ENCODE measurements at regions not wholly inside any gene's neighbourhood (a gene's known extent, or its start where the extent isn't known, plus 50 kb on each side); places are given as distances from the start of the nearest gene placed in this dataset.

- Histone ChIP-seq H3K4me1 (ENCODE audit: insufficient read depth, low read length) (no peaks in the 10 kb centered on the region), H2AFZ (ENCODE audit: low read depth, low read length) (no peak overlapping the region), H3K36me3 (ENCODE audit: insufficient read depth, low read length) (no peaks in the 10 kb centered on the region), H3K27me3 (ENCODE audit: insufficient read depth, low read length) (no peaks in the 10 kb centered on the region), H3K4me2 (ENCODE audit: low read length) (no peak overlapping the region), H3K4me3 (ENCODE audit: insufficient read depth, low read depth, low read length) (no peak overlapping the region), H3K9ac (ENCODE audit: low read length) (no peak overlapping the region), H3K27ac (ENCODE audit: low read depth, low read length) (no peak overlapping the region), H4K20me1 (ENCODE audit: insufficient read depth, low read length) (no peaks in the 10 kb centered on the region), H3K9me3 (ENCODE audit: insufficient read depth, low read depth, low read length) (no peaks in the 10 kb centered on the region), H3K79me2 (ENCODE audit: insufficient read depth, low read length) (no peaks in the 10 kb centered on the region)
- H3K9me3 Mint-ChIP-seq (ENCODE audit: unreplicated experiment), result no peaks in the 10 kb centered on the region
- peaks cover 24% of the 10 kb centered on the region for H3K27me3 Mint-ChIP-seq (ENCODE audit: low read depth, unreplicated experiment)
- H3K4me1 Mint-ChIP-seq (ENCODE audit: low read depth, unreplicated experiment), result peaks cover 3% of the 10 kb centered on the region
- DNase-seq (ENCODE audit: low read depth) (no peak), FAIRE-seq (no peak)
- no peak overlapping the region for H3K27ac Mint-ChIP-seq (ENCODE audit: unreplicated experiment)
- TF ChIP-seq EZH2 (IDR thresholded peaks at IDR 0.05; ENCODE audit: insufficient read depth, low read length), result no peak
- TF ChIP-seq, protein P1, sequence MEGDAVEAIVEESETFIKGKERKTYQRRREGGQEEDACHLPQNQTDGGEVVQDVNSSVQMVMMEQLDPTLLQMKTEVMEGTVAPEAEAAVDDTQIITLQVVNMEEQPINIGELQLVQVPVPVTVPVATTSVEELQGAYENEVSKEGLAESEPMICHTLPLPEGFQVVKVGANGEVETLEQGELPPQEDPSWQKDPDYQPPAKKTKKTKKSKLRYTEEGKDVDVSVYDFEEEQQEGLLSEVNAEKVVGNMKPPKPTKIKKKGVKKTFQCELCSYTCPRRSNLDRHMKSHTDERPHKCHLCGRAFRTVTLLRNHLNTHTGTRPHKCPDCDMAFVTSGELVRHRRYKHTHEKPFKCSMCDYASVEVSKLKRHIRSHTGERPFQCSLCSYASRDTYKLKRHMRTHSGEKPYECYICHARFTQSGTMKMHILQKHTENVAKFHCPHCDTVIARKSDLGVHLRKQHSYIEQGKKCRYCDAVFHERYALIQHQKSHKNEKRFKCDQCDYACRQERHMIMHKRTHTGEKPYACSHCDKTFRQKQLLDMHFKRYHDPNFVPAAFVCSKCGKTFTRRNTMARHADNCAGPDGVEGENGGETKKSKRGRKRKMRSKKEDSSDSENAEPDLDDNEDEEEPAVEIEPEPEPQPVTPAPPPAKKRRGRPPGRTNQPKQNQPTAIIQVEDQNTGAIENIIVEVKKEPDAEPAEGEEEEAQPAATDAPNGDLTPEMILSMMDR (IDR thresholded peaks at IDR 0.05; ENCODE audit: insufficient read depth, low read depth, low read length), result no peak
- H3K4me3 Mint-ChIP-seq (ENCODE audit: unreplicated experiment), result no peak overlapping the region
- H3K36me3 Mint-ChIP-seq (ENCODE audit: low read depth, unreplicated experiment), result no peaks in the 10 kb centered on the region
Measured at GRCh38 chr1:10906866-10907519, 105.5 kb upstream of the TARDBP start.

GRCh38 chr1:10908266-10908665 lies 104.2 kb upstream of the TARDBP start:
- no peaks in the 10 kb centered on the region for H4K20me1 ChIP-seq (ENCODE audit: insufficient read depth, low read length)
- no peak overlapping the region for H3K4me2 ChIP-seq (ENCODE audit: low read length)
- Mint-ChIP-seq H3K4me3 (ENCODE audit: unreplicated experiment) (no peak overlapping the region), H3K4me1 (ENCODE audit: low read depth, unreplicated experiment) (peaks cover 3% of the 10 kb centered on the region), H3K27ac (ENCODE audit: unreplicated experiment) (no peak overlapping the region), H3K36me3 (ENCODE audit: low read depth, unreplicated experiment) (no peaks in the 10 kb centered on the region), H3K27me3 (ENCODE audit: low read depth, unreplicated experiment) (peaks cover 33% of the 10 kb centered on the region), H3K9me3 (ENCODE audit: unreplicated experiment) (peaks cover 4% of the 10 kb centered on the region)
- no peaks in the 10 kb centered on the region for H3K36me3 ChIP-seq (ENCODE audit: insufficient read depth, low read length)
- no peak overlapping the region for H3K27ac ChIP-seq (ENCODE audit: low read depth, low read length)
- no peak for TF ChIP-seq EZH2 (IDR thresholded peaks at IDR 0.05; ENCODE audit: insufficient read depth, low read length)
- TF ChIP-seq, protein P1 (IDR thresholded peaks at IDR 0.05; ENCODE audit: insufficient read depth, low read depth, low read length), result no peak
- H2AFZ ChIP-seq (ENCODE audit: low read depth, low read length), result no peak overlapping the region
- FAIRE-seq, result no peak
- H3K27me3 ChIP-seq (ENCODE audit: insufficient read depth, low read length), result no peaks in the 10 kb centered on the region
- no peaks in the 10 kb centered on the region for H3K79me2 ChIP-seq (ENCODE audit: insufficient read depth, low read length)
- DNase-seq (ENCODE audit: low read depth), result no peak
- no peak overlapping the region for H3K4me3 ChIP-seq (ENCODE audit: insufficient read depth, low read depth, low read length)
- H3K9me3 ChIP-seq (ENCODE audit: insufficient read depth, low read depth, low read length), result no peaks in the 10 kb centered on the region
- no peaks in the 10 kb centered on the region for H3K4me1 ChIP-seq (ENCODE audit: insufficient read depth, low read length)
- H3K9ac ChIP-seq (ENCODE audit: low read length), result no peak overlapping the region
